ENCODE measurements at regions not wholly inside any gene's neighbourhood (a gene's known extent, or its start where the extent isn't known, plus 50 kb on each side); places are given as distances from the start of the nearest gene placed in this dataset.

DNA sequence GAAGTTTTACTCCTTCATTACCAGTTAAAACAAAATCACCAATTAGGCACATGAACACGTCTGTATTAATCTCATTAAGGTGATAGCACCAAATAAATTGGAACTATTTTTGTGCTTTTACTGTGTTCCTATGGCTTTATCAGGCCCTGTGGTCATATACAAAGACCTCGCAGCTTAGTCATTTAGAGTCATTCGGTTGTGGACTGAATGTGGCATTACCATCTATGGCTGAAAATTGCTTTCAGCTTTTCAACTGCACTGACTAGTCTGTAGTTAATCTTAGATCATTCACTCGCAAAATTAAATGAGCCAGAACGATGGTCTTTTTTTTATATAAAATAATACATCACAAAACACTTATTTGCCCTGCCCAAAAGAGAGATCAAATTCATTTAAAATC lies 601.7 kb downstream of the NR4A2 start:
- no peaks in the 10 kb centered on the region for H3K79me2 ChIP-seq (ENCODE audit: control insufficient read depth, insufficient read depth, low read length)
- H3K4me2 ChIP-seq (ENCODE audit: insufficient read depth, low read length) = no peak overlapping the region
- no peak overlapping the region for H2AFZ ChIP-seq (ENCODE audit: low read depth, low read length)
- POLR2A ChIA-PET = no interaction called here
- H3K9me1 ChIP-seq (replicated peaks; ENCODE audit: control insufficient read depth, extremely low read depth, insufficient read depth, low read length) = no peaks in the 10 kb centered on the region
- H3K36me3 ChIP-seq (ENCODE audit: control insufficient read depth in 2 of 2, extremely low read depth in 1 of 2, insufficient read depth in 2 of 2, low read length in 2 of 2) = no peaks in the 10 kb centered on the region
- intact Hi-C loops (cut with micrococcal nuclease) = no loop called here
- no peak overlapping the region for H3K27ac ChIP-seq (ENCODE audit: insufficient read depth, low read depth, low read length)
- no peaks in the 10 kb centered on the region for H4K20me1 ChIP-seq (replicated peaks; ENCODE audit: control insufficient read depth, extremely low read depth, insufficient read depth, low read length)
- H3K27me3 ChIP-seq (ENCODE audit: control insufficient read depth in 2 of 2, insufficient read depth in 2 of 2, low read length in 2 of 2) = no peaks in the 10 kb centered on the region
- CTCF ChIA-PET = no interaction called here
- H3K9ac ChIP-seq (replicated peaks; ENCODE audit: extremely low read depth, insufficient read depth, low read length) = no peak overlapping the region
- no peak overlapping the region for H3K4me3 ChIP-seq (replicated peaks in 1 of 3; ENCODE audit: insufficient read depth in 1 of 3, low read depth in 1 of 3, low read length in 3 of 3)
- BruUV-seq (replicated peaks) = no TSS peak
- H3K4me1 ChIP-seq (ENCODE audit: control insufficient read depth, extremely low read depth, insufficient read depth, low read length) = no peaks in the 10 kb centered on the region
- H3K9me3 ChIP-seq (replicated peaks; ENCODE audit: control insufficient read depth, insufficient read depth, low read length) = no peaks in the 10 kb centered on the region
- FAIRE-seq (no peak), DNase-seq (ENCODE audit: low read depth, low spot score) (no peak)
- no peak for TF ChIP-seq MYC (IDR thresholded peaks at IDR 0.05; ENCODE audit: low read depth, low read length)
- TF ChIP-seq POLR2AphosphoS5 (IDR thresholded peaks at IDR 0.05; ENCODE audit: insufficient read depth, low read depth, low read length) = no peak
- TF ChIP-seq MAX (IDR thresholded peaks at IDR 0.05; ENCODE audit: insufficient read depth, insufficient read length) = no peak
- no peak for TF ChIP-seq EZH2 (IDR thresholded peaks at IDR 0.05; ENCODE audit: borderline replicate concordance, low read depth, low read length, severe bottlenecking)
- no peak for TF ChIP-seq JUN (IDR thresholded peaks at IDR 0.05; ENCODE audit: borderline replicate concordance, insufficient read depth, insufficient read length, low read depth)
- no peak for TF ChIP-seq POLR2A (IDR thresholded peaks at IDR 0.05; ENCODE audit: low read depth, low read length)
- TF ChIP-seq CTCF (IDR thresholded peaks at IDR 0.05; ENCODE audit: extremely low read depth in 1 of 2, insufficient read depth in 1 of 2, low read depth in 1 of 2, low read length in 2 of 2) = no peak
- no peak for TF ChIP-seq GATA2 (IDR thresholded peaks at IDR 0.05; ENCODE audit: insufficient read depth, insufficient read length, low read depth, low read length)
- TF ChIP-seq FOS (IDR thresholded peaks at IDR 0.05; ENCODE audit: borderline replicate concordance, insufficient read depth, low read length) = no peak
- dilution Hi-C loops (cut with MboI; ENCODE audit: extremely low pct_ligation_motif_present, low sequenced_read_pairs) = no loop called here
